HT1080 (cell line): ENCODE measurements at regions not wholly inside any gene's neighbourhood (a gene's known extent, or its start where the extent isn't known, plus 50 kb on each side); places are given as distances from the start of the nearest gene placed in this dataset.

ENCODE experiments used
- DNase-seq: peaks from one replicate; pipeline ENCODE4 v3.0.0-alpha.2; 2015; ENCODE audit warnings: low read depth

- no peak for DNase-seq
Measured at GRCh38 chr13:80783926-80784565, 443.1 kb upstream of the SPRY2 start.

- DNase-seq = no peak
Measured at GRCh38 chr13:80782441-80782840, 441.5 kb upstream of the SPRY2 start.

DNA sequence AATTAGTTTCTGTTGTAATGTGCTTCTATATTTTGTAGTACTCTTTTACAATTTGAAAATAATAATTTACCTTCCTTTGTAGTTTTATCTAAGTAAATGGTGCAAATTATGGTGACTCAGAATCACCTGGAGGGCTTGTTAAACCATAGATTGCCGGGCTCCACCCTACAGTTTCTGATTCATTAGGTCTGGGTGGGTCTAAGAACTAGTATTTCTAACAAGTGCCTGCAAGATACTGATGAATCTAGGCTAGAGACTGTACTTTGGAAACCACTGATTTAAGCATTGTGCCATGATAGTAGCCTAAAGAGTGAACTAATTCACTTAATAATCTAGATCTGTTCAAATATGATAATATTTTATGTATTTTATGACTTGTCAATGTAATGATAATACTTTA is 437.4 kb upstream of the SPRY2 start:
- DNase-seq = no peak

- DNase-seq = no peak
Measured at GRCh38 chr13:80757694-80758093, 416.8 kb upstream of the SPRY2 start.

GRCh38 chr13:80755910-80756309 is 415.0 kb upstream of the SPRY2 start:
- no peak for DNase-seq

DNA sequence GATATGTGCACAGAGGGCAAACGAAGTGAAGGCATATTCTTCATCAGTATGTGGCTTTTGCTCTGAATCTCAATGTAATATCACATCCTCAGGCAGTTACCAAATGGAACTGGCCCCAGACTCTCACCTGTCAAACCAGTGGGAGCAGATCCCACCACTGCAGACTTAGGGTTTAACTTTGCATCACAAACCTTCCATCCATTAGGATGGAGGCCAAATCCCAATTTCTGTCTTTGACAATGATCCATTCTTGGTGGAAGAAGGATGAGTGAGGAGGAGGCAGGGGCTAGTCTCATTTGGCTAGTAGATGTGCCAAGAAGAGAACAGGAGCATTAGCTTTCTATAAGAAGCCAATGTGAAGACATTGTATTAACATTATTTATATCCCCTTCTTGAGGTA is 413.5 kb upstream of the SPRY2 start:
- DNase-seq = no peak

DNA sequence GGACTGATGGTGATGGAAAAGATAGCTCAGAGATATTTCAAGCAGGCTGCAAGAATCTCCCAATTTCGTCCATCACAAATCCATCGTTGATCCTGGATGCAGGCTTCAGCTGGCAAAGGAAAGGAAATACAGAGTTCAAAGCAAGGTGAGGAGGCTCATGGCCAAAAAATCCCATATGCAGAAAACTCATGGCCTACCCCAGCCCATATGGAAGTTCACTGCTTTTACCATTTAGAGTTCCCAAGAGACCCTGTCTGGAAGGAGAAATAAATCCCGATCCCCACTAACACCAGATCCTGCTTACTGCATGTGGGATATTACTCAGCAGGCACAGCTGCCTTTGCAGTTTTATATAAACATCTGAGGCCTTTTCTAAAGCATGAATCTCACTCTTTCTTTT is 412.9 kb upstream of the SPRY2 start:
- no peak for DNase-seq

DNA sequence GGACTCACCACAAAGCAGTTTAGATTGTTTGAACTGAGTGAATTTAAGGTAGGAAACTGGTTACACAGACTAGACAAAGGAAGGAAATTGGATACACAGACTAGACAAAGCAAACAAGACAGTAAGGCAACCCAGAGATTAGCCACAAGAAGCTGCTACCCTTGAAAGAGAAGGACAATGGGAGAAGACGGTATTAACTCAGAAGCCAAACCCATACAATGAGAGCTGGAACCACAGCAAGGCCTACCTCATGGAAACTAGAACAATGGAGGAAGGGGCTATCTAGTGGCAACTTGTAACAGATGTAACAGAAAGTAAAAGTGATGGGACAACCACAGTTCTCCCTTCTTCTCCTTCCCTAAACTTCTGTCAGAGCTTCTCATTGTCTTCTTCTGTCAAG is 410.9 kb upstream of the SPRY2 start:
- no peak for DNase-seq

DNA sequence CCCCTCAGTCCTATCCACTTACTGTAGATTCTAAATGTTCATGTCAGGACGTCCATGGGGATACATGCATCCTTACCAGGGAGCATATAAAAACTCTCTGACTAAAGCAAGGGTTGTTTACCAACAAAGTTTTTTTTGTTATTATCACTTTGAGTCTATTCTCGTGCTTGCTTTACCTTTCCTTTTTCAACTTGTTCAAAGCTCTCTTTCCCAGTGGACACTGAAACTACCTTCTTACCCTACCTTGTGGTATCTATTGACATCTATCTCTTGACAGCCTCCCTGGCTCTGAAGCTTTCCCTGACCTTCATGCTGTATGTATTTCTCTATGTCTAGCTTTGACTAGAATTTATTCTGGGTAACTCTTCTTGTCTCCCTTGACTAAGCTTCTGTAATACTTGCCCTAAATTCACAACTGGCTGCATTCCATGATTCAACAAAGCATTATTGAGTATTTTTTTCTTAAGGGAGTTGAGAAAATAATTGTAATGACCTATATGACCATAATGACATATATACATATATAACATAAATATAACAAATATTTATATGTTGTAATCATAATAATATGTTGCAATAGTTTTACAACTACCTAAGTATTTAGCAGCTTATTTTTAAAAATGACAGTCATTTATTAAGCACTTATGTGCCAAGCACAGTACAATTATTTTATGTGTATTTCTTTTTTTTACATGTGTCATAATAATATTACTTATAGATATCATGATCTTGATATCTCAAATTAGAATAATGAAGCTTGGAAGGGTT is 403.4 kb upstream of the SPRY2 start:
- DNase-seq = no peak

DNA sequence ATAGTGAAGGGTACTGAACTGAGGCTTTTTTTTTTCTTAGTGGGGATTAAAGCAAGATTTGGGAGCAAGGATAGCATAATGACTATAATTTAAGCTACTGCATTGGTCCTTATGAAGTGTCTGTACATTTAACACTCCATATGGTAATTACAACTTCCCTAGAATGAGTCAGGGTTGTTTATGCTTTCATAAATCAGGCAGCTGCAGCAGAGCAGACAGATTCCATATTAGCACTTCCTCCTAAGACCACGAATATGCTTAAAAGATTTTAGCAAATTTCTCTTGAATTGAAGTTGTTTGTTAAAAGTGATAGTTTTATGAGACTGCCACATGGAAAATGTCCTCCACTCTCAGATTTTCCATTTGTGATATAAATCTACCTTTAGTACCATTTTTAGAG is 401.1 kb upstream of the SPRY2 start:
- no peak for DNase-seq

DNA sequence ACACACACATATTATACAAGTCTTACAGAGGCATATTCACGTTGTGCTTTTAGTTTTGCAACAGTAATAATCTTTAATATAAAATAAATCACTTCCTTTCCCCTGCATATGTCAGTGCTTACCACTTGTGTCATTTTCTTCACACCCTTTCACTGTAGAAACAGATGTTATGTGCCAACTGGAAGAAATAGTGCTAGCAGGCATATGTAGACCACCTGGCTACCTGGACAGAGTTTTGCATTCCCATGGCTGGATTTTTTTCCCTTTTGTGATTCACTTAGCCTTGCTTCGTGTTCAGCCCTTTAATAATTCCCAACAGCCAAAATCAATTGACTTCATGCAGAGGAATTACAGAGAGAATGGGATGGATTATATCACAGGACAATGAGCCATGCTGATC is 399.1 kb upstream of the SPRY2 start:
- DNase-seq = no peak

GRCh38 chr13:80737513-80737912 is 396.6 kb upstream of the SPRY2 start:
- no peak for DNase-seq

DNA sequence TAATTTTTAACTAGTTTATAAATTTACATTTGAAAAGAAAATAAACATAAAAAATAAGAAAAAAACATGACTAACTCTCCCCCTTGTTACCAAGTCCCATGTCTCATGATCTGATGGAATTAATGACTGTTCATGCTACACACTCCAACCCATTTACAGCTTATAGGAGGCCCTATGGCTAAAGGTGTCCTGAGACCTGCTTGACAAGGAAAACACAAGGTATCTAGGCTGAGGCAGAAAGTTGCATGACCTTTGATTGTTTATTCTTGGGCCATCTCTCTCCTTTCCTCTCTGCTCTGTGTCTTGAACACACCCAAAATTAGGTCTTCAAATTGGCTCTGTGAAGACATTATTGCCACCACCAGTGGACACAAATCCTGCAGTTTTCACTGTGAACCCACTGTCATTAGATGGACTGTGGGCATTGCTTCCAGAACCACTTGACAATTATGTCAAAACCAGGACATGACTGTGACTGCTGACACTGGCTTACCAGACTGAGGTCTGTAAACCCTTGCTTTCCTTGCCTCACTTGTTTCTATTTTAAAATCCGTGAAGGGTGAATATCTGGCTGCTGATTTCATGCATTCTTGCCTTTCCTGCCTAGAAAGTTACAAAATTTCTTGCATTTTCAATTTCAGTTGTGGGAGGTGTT is 386.5 kb upstream of the SPRY2 start:
- no peak for DNase-seq

DNA sequence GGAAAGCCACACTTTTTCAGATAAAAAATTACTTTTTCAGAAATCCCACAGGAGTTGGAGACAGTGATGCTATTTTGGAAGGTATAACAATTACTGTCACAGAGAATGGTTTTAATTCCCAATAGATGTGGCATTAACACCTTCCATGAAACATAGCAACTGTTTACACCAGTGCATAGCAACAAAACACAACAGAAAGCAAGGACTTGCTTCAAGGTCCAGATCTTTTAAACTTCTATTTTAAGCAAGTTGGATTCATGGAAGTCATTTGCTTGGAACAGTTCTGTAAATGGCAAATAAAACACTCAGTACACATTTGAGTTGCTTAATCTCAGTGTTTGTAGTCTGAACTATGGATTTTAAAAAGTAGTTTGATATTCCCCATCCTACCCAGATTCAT is 385.9 kb upstream of the SPRY2 start:
- DNase-seq = no peak

DNA sequence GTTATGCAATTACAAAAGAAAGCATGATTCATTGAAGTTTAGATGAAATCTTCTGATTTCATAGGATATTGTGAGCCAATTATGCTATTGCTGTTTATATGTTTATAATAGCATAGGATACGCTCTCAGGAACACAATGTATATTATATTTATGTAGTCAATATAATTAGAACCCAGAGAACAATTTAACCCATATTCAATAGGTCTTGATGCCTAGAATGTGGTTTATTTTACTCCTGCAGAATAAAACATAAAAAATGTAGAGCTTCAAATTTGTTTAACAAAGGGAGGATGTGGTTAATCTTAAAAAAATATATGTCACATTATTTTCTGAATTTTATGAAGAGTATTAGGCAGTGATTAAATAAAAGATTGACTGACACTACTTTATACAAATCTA is 380.8 kb upstream of the SPRY2 start:
- DNase-seq = no peak

DNA sequence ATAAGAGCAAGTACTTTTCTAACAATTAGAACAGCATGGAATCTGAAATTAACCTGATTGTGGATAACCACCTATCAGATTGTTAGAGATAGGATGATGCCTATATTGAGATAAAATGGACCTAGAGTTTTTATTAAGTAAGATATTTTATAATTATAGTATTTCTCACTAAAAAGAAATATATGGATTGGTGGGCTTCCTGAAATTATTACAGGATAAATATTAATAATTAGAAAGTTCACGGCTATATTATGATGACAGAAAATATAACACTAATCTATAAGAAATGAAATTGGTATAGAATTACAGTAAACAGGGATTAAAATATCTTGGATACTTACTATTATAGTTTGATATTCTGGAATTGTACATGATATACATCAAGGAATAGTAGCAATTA is 378.0 kb upstream of the SPRY2 start:
- DNase-seq = no peak

- no peak for DNase-seq
Measured at GRCh38 chr13:80717776-80718175, 376.9 kb upstream of the SPRY2 start.

GRCh38 chr13:80716610-80717081 is 375.7 kb upstream of the SPRY2 start:
- DNase-seq = no peak

DNA sequence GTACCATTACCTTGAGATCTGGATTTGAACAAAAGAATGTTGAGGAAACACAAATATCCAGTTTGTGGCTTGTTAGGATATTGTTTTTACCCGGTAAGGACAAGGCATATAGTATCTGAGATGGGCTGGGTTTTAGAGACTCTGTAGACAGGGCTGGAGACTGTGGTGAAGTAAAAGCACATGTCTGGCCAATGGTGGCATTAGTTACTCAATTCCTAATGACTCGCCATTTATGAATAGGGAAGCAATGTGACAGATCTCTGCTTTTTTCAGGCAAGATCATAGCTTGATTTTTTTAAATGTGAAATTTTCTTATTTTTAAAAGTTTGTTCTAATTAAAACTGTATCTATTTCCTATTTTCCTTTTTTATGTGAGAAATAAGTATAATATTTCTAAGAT is 371.1 kb upstream of the SPRY2 start:
- DNase-seq = no peak

- no peak for DNase-seq
Measured at GRCh38 chr13:80708791-80709190, 367.9 kb upstream of the SPRY2 start.

DNA sequence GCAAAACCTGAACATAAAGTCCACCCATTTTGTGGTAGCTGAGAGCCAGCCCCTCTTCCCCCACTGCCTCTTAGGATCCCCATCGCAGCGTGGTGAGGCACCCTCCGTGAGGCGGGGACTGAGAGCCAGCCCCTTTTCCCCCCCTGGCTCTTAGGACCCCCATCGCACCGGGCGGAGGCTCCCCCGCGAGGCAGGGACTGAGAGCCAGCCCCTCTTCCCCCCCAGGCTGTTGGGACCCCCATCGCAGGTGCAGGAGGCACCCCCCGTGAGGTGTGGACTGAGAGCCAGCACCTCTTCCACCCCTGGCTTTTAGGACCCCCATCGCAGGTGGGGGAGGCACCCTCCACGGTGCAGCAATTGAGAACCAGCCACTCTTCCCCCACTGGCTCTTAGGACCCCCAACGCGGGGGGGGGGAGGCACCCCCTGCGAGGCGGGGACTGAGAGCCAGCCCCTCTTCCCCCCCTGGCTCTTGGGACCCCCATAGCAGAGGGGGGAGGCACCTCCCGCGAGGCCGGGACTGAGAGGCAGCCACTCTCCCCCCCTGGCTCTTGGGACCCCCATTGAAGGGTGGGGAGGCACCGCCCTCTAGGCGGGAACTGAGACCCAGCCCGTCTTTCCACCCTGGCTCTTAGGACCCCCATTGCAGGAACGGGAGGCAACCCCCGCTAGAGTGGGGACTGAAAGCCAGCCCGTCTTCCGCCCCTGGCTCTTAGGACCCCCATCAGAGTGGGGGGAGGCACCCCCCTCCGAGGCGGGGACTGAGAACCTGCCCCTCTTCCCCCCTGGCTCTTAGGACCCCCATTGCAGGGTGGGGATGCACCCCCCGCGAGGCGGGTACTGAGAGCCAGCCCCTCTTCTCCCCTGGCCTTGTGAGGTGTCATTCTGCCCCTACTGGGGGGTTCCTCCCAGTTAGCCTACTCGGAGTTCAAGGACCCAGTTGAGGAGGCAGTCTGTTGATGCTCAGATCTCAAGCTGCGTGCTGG is 366.4 kb upstream of the SPRY2 start:
- no peak for DNase-seq

DNA sequence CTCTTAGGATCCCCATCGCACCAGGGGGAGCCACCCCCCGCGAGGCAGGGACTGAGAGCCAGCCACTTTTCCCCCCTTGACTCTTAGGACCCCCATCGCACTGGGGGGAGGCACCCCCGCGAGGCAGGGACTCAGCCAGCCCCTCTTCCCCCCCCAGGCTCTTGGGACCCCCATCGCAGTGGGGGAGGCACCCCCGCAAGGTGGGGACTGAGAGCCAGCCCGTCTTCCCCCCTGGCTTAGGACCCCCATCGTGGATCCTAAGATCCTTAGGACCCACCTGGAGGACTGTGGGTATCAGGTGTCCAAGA is 365.2 kb upstream of the SPRY2 start:
- DNase-seq = no peak
